GM23338 (cell line): ENCODE measurements at regions not wholly inside any gene's neighbourhood (a gene's known extent, or its start where the extent isn't known, plus 50 kb on each side); places are given as distances from the start of the nearest gene placed in this dataset.

Experiments used
- ATAC-seq: fragments of 200-7000 bp; cut with Tn5 transposase; 3 replicates; pipeline ENCODE4 v1.9.1; 2020
- DNase-seq: peaks from one replicate; pipeline ENCODE4 v3.0.0-alpha.2; 2015; ENCODE audit warnings: low spot score
- H2AFZ ChIP-seq: fragments of 200-600 bp; sonication (generic); 2 replicates; pipeline ENCODE4 v1.8.0; 2016; ENCODE audit warnings: antibody characterized with exemption, mild to moderate bottlenecking, moderate library complexity
- H3F3A ChIP-seq: fragments of 200-600 bp; sonication (generic); replicated peaks from 2 replicates; pipeline ENCODE4 v1.8.0; 2017; ENCODE audit warnings: antibody characterized with exemption, mixed run types, low read depth
- H3K27ac ChIP-seq: fragments of 200-600 bp; sonication (generic); 2 replicates; pipeline ENCODE4 v1.6.1; 2016; ENCODE audit warnings: low read depth
- H3K27me3 ChIP-seq: fragments of 200-600 bp; sonication (generic); 2 replicates; pipeline ENCODE4 v1.8.0; 2016; ENCODE audit warnings: mild to moderate bottlenecking, mixed run types, moderate library complexity; ENCODE audit not compliant: insufficient read depth
- H3K36me3 ChIP-seq: fragments of 200-600 bp; sonication (generic); 2 replicates; pipeline ENCODE4 v1.8.0; 2016; ENCODE audit warnings: mild to moderate bottlenecking; ENCODE audit not compliant: insufficient read depth
- H3K4me1 ChIP-seq: fragments of 200-600 bp; sonication (generic); 2 replicates; pipeline ENCODE4 v1.8.0; 2016; ENCODE audit warnings: mild to moderate bottlenecking, moderate library complexity; ENCODE audit not compliant: insufficient read depth
- H3K4me2 ChIP-seq: fragments of 200-600 bp; sonication (generic); 2 replicates; pipeline ENCODE4 v1.7.1; 2017; ENCODE audit warnings: mixed run types
- H3K4me3 ChIP-seq: fragments of 200-600 bp; sonication (generic); 2 replicates; pipeline ENCODE4 v1.6.1; 2016; ENCODE audit warnings: mixed run types
- H3K79me2 ChIP-seq: fragments of 200-600 bp; sonication (generic); replicated peaks from 2 replicates; pipeline ENCODE4 v1.8.0; 2017; ENCODE audit warnings: mild to moderate bottlenecking; ENCODE audit not compliant: insufficient read depth
- H3K9me2 ChIP-seq: fragments of 200-600 bp; sonication (generic); 2 replicates; pipeline ENCODE4 v1.8.0; 2017; ENCODE audit not compliant: insufficient read depth
- H4K20me1 ChIP-seq: fragments of 200-600 bp; sonication (generic); replicated peaks from 2 replicates; pipeline ENCODE4 v1.8.0; 2017; ENCODE audit warnings: mild to moderate bottlenecking; ENCODE audit not compliant: insufficient read depth
- H3K27ac Mint-ChIP-seq: 2 replicates; pipeline ENCODE4 v1.8.0; 2020; ENCODE audit warnings: inconsistent platforms, mild to moderate bottlenecking, moderate library complexity, mixed read lengths
- H3K27me3 Mint-ChIP-seq: 3 replicates; pipeline ENCODE4 v1.8.0; 2022; ENCODE audit warnings: low read depth, mild to moderate bottlenecking, moderate library complexity, mixed read lengths, inconsistent platforms; ENCODE audit not compliant: insufficient read depth, poor library complexity
- H3K36me3 Mint-ChIP-seq: 3 replicates; pipeline ENCODE4 v1.8.0; 2021; ENCODE audit warnings: low read depth, mild to moderate bottlenecking, inconsistent platforms, moderate library complexity, mixed read lengths
- H3K4me1 Mint-ChIP-seq: 3 replicates; pipeline ENCODE4 v1.8.0; 2020; ENCODE audit warnings: mild to moderate bottlenecking, inconsistent platforms, mixed read lengths
- H3K4me3 Mint-ChIP-seq: 3 replicates; pipeline ENCODE4 v1.8.0; 2021; ENCODE audit warnings: moderate library complexity, mild to moderate bottlenecking, inconsistent platforms, mixed read lengths
- H3K9me3 Mint-ChIP-seq: 3 replicates; pipeline ENCODE4 v1.8.0; 2020; ENCODE audit warnings: moderate library complexity, mild to moderate bottlenecking, inconsistent platforms, mixed read lengths
- CREB1 ChIP-seq: fragments of 250-450 bp; sonication (Bioruptor Pico); IDR thresholded peaks from 2 replicates; pipeline ENCODE4 v1.5.0; 2020; ENCODE audit warnings: low read depth, mild to moderate bottlenecking, moderate library complexity
- ETS1 ChIP-seq: IDR thresholded peaks from 2 replicates; pipeline ENCODE4 v1.6.1; 2016; ENCODE audit warnings: antibody characterized with exemption
- EZH2 ChIP-seq: fragments of 200-600 bp; sonication (generic); IDR thresholded peaks from one replicate; pipeline ENCODE4 v1.8.0; 2017; ENCODE audit warnings: antibody characterized with exemption, mild to moderate bottlenecking, low read depth; ENCODE audit not compliant: unreplicated experiment
- EZH2phosphoT487 ChIP-seq: fragments of 200-600 bp; sonication (generic); IDR thresholded peaks from one replicate; pipeline ENCODE4 v1.8.1; 2018; ENCODE audit warnings: antibody characterized with exemption; ENCODE audit not compliant: unreplicated experiment
- NANOG ChIP-seq: IDR thresholded peaks from 2 replicates; pipeline ENCODE4 v1.6.1; 2016; ENCODE audit warnings: antibody characterized with exemption, borderline replicate concordance
- STAT1 ChIP-seq: IDR thresholded peaks from one replicate; pipeline ENCODE4 v1.6.1; 2016; ENCODE audit warnings: antibody characterized with exemption; ENCODE audit not compliant: unreplicated experiment
- ZNF114 ChIP-seq: fragments of 250-450 bp; sonication (Bioruptor Pico); IDR thresholded peaks from 2 replicates; pipeline ENCODE4 v1.5.0; 2020; ENCODE audit warnings: mild to moderate bottlenecking, moderate library complexity
- ZNF331 ChIP-seq: fragments of 250-450 bp; sonication (Bioruptor Pico); IDR thresholded peaks from 2 replicates; pipeline ENCODE4 v1.5.0; 2020; ENCODE audit warnings: low read depth, mild to moderate bottlenecking, moderate library complexity
- TF ChIP-seq, protein P1 (sequence below): IDR thresholded peaks from one replicate; pipeline ENCODE4 v1.6.1; 2018; ENCODE audit warnings: antibody characterized with exemption; ENCODE audit not compliant: unreplicated experiment
- TF ChIP-seq, protein P2 (sequence below): fragments of 250-450 bp; sonication (Bioruptor Pico); IDR thresholded peaks from 2 replicates; pipeline ENCODE4 v1.5.0; 2020; ENCODE audit warnings: mild to moderate bottlenecking, moderate library complexity

GRCh38 chrX:39915081-39915480 lies 182.7 kb downstream of the BCOR start:
- H3K79me2 ChIP-seq, result no peaks in the 10 kb centered on the region
- H3F3A ChIP-seq, result no peaks in the 10 kb centered on the region
- Mint-ChIP-seq H3K27ac (no peak overlapping the region), H3K4me3 (no peak overlapping the region), H3K4me1 (no peaks in the 10 kb centered on the region), H3K27me3 (peaks cover 3% of the 10 kb centered on the region), H3K9me3 (no peaks in the 10 kb centered on the region; the same call in 2 of the 3 replicates), H3K36me3 (no peaks in the 10 kb centered on the region)
- H3K4me1 ChIP-seq, result no peaks in the 10 kb centered on the region
- H2AFZ ChIP-seq, result no peak overlapping the region
- no peak overlapping the region for H3K27ac ChIP-seq
- ATAC-seq, result no peak
- TF ChIP-seq NANOG (no peak), EZH2 (no peak), ETS1 (no peak), ZNF331 (no peak), STAT1 (no peak), CREB1 (CRISPR knock-in tag) (no peak)
- TF ChIP-seq, protein P1, sequence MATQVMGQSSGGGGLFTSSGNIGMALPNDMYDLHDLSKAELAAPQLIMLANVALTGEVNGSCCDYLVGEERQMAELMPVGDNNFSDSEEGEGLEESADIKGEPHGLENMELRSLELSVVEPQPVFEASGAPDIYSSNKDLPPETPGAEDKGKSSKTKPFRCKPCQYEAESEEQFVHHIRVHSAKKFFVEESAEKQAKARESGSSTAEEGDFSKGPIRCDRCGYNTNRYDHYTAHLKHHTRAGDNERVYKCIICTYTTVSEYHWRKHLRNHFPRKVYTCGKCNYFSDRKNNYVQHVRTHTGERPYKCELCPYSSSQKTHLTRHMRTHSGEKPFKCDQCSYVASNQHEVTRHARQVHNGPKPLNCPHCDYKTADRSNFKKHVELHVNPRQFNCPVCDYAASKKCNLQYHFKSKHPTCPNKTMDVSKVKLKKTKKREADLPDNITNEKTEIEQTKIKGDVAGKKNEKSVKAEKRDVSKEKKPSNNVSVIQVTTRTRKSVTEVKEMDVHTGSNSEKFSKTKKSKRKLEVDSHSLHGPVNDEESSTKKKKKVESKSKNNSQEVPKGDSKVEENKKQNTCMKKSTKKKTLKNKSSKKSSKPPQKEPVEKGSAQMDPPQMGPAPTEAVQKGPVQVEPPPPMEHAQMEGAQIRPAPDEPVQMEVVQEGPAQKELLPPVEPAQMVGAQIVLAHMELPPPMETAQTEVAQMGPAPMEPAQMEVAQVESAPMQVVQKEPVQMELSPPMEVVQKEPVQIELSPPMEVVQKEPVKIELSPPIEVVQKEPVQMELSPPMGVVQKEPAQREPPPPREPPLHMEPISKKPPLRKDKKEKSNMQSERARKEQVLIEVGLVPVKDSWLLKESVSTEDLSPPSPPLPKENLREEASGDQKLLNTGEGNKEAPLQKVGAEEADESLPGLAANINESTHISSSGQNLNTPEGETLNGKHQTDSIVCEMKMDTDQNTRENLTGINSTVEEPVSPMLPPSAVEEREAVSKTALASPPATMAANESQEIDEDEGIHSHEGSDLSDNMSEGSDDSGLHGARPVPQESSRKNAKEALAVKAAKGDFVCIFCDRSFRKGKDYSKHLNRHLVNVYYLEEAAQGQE, result no peak
- H3K36me3 ChIP-seq, result no peaks in the 10 kb centered on the region
- no peak overlapping the region for H3K4me3 ChIP-seq
- H3K9me2 ChIP-seq, result no peaks in the 10 kb centered on the region
- H3K27me3 ChIP-seq, result no peaks in the 10 kb centered on the region
- H3K4me2 ChIP-seq, result no peak overlapping the region
- no peak for DNase-seq
- H4K20me1 ChIP-seq, result no peaks in the 10 kb centered on the region

GRCh38 chrX:39915596-39915995 lies 182.2 kb downstream of the BCOR start:
- H3K27me3 ChIP-seq, result no peaks in the 10 kb centered on the region
- no peaks in the 10 kb centered on the region; the same call in 2 of the 3 replicates for H3K9me3 Mint-ChIP-seq
- no peaks in the 10 kb centered on the region for H3K4me1 Mint-ChIP-seq
- TF ChIP-seq, protein P2, sequence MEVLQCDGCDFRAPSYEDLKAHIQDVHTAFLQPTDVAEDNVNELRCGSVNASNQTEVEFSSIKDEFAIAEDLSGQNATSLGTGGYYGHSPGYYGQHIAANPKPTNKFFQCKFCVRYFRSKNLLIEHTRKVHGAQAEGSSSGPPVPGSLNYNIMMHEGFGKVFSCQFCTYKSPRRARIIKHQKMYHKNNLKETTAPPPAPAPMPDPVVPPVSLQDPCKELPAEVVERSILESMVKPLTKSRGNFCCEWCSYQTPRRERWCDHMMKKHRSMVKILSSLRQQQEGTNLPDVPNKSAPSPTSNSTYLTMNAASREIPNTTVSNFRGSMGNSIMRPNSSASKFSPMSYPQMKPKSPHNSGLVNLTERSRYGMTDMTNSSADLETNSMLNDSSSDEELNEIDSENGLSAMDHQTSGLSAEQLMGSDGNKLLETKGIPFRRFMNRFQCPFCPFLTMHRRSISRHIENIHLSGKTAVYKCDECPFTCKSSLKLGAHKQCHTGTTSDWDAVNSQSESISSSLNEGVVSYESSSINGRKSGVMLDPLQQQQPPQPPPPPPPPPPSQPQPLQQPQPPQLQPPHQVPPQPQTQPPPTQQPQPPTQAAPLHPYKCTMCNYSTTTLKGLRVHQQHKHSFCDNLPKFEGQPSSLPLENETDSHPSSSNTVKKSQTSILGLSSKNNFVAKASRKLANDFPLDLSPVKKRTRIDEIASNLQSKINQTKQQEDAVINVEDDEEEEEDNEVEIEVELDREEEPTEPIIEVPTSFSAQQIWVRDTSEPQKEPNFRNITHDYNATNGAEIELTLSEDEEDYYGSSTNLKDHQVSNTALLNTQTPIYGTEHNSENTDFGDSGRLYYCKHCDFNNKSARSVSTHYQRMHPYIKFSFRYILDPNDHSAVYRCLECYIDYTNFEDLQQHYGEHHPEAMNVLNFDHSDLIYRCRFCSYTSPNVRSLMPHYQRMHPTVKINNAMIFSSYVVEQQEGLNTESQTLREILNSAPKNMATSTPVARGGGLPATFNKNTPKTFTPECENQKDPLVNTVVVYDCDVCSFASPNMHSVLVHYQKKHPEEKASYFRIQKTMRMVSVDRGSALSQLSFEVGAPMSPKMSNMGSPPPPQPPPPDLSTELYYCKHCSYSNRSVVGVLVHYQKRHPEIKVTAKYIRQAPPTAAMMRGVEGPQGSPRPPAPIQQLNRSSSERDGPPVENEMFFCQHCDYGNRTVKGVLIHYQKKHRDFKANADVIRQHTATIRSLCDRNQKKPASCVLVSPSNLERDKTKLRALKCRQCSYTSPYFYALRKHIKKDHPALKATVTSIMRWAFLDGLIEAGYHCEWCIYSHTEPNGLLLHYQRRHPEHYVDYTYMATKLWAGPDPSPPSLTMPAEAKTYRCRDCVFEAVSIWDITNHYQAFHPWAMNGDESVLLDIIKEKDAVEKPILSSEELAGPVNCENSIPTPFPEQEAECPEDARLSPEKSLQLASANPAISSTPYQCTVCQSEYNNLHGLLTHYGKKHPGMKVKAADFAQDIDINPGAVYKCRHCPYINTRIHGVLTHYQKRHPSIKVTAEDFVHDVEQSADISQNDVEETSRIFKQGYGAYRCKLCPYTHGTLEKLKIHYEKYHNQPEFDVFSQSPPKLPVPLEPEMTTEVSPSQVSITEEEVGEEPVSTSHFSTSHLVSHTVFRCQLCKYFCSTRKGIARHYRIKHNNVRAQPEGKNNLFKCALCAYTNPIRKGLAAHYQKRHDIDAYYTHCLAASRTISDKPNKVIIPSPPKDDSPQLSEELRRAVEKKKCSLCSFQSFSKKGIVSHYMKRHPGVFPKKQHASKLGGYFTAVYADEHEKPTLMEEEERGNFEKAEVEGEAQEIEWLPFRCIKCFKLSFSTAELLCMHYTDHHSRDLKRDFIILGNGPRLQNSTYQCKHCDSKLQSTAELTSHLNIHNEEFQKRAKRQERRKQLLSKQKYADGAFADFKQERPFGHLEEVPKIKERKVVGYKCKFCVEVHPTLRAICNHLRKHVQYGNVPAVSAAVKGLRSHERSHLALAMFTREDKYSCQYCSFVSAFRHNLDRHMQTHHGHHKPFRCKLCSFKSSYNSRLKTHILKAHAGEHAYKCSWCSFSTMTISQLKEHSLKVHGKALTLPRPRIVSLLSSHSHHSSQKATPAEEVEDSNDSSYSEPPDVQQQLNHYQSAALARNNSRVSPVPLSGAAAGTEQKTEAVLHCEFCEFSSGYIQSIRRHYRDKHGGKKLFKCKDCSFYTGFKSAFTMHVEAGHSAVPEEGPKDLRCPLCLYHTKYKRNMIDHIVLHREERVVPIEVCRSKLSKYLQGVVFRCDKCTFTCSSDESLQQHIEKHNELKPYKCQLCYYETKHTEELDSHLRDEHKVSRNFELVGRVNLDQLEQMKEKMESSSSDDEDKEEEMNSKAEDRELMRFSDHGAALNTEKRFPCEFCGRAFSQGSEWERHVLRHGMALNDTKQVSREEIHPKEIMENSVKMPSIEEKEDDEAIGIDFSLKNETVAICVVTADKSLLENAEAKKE (CRISPR knock-in tag), result no peak
- TF ChIP-seq STAT1 (no peak), ETS1 (no peak), CREB1 (CRISPR knock-in tag) (no peak), ZNF114 (CRISPR knock-in tag) (no peak), EZH2phosphoT487 (no peak)

More at GRCh38 chrX:39915596-39915995, 182.2 kb downstream of the BCOR start:
- H3K4me1 ChIP-seq, result no peaks in the 10 kb centered on the region
- H3K36me3 Mint-ChIP-seq, result no peaks in the 10 kb centered on the region
- no peak overlapping the region for H3K27ac ChIP-seq
- peaks cover 3% of the 10 kb centered on the region for H3K27me3 Mint-ChIP-seq
- ATAC-seq (no peak), DNase-seq (no peak)
- H3K4me2 ChIP-seq, result no peak overlapping the region
- no peak overlapping the region for H3K27ac Mint-ChIP-seq
- no peak overlapping the region for H3K4me3 Mint-ChIP-seq
- no peaks in the 10 kb centered on the region for H3K79me2 ChIP-seq
- H2AFZ ChIP-seq, result no peak overlapping the region
- no peaks in the 10 kb centered on the region for H3K9me2 ChIP-seq
- no peaks in the 10 kb centered on the region for H4K20me1 ChIP-seq
- H3K4me3 ChIP-seq, result no peak overlapping the region
- no peaks in the 10 kb centered on the region for H3K36me3 ChIP-seq
- H3F3A ChIP-seq, result no peaks in the 10 kb centered on the region
